HG03457 (cell line): ENCODE measurements at regions not wholly inside any gene's neighbourhood (a gene's known extent, or its start where the extent isn't known, plus 50 kb on each side); places are given as distances from the start of the nearest gene placed in this dataset.
"Not testable (repeated sequence)": the region's sequence is repeated elsewhere in the genome, so short reads cannot be mapped to it uniquely, and the experiment has no call there.

Experiments
- ATAC-seq: cut with Tn5 transposase; IDR thresholded peaks from one replicate; pipeline ENCODE4 v1.9.1; 2021; ENCODE audit warnings: moderate number of reproducible peaks; ENCODE audit not compliant: unreplicated experiment

DNA sequence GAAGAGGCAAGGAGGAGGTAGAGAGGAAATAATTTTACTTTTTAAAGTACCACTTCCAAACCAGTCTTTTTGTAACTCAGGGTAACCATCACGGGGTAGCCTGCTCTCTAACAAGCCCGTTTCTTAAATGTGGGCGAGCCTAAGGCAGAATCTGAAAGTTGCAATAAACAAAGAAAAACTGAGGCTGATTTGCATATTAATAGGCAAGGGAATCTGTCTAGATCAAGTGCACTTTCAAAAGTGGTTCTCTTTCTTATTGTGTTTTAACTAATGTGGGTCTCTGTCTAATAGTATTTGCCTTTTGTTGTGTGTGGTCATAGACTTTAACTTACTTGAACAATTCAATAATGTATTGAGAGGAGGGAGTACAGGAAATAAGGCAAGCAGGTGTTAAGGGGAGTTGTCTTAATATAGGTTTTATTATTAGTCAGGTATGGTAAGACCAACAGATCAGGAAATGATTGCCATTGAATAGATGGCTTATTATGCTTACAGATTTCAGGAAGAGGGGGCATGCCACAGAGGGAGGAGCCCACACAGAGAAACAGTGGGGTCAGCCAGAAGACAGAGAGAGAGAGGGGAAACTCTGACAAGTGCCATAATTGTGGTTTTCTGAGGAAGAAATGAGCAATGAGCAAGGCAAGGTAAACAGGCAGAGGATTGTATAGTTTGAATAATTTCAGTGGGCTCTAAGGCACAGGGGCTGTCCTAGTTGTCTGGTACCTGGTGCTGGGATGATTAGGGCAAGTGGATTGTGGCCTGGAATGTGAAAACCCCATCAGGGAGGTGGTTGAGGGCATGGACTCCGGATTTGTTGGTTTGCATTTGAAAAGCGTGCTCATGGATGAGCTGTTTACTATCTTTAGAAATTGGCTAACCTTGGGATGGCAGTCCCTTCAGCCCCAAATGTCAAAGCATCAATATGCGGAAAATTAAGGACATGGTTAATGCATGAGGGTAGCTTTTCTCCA, 237.2 kb downstream of the TOX3 start:
- no peak for ATAC-seq

DNA sequence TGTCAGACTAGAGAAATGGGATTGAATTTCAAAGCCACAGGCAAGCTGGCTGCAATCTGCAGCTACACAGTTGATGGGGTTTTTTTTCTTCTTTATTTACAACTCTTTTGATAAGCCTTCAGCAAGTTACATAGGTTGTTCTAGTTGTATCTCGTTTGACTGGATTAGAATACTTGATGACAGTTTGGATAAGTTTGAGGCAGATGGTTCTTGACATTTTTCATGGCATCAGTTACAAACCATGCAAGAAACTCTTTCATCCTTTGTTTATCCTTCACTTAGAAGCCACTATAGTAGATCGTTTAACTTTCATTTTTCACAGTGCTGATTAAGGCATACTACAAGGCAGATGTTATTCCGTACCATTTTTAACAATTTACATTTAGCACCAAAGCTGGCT, 238.9 kb downstream of the TOX3 start:
- ATAC-seq: no peak

DNA sequence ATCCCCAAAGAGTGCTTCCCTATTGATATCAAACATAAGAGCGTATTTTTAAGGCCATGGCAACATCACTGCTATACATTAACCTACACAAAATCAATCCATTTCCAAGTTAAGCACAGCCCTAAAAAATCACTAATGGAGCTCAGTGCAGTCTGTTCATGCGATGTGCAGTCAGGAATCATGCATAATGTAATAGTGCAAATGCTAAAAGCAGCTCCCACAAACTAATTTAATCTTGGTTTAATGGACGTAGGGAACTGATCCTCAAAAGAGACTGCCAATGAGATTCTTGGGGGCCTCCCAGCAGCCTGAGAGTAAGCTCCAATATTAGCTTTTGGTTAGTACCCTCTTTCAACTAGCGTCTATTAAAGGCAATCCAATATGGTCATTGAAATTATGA, 245.9 kb downstream of the TOX3 start:
- no peak for ATAC-seq

DNA sequence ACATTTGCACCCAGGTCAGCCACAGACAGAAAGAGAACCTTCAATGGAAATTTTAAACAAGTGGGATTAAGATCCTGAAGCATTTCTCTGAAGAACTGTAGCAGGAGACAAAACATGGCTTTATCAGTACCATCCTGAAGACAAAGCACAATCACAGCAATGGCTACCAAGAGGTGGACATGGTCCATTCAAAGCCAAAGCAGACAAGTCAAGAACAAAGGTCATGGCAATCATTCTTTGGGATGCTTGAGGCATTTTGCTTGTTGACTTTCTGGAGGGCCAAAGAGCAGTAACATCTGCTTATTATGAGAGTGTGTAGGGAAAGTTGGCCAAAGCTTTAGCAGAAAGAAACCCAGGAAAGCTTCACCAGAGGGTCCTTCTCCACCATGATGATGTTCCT, 248.2 kb downstream of the TOX3 start:
- ATAC-seq: no peak

DNA sequence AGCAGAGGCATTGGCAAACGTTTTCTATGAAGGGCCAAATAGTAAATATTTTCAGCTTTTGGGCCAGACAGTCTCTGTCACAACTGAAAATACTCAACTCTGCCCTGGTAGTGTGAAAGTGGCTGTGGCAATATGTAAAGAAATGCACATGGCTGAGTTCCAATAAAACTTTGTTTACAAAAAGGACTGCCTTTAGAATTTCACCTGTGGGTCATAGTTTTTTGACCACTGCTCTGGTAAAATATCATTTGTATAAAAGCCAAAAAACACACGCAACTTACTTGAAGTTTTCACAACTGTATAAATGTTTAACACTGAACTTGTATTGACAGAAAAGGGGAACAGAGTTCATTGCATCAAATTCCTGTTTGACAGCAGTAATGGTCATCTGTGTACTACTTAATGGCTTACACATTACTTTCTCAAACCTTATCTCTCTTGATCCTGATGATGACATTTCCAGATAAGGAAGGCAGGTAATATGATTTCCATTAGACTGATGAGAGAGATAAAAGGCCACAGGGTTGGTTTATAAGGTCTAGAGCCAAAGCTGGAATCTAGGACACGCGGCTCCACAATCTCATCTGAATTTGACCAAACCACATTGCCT, 250.1 kb downstream of the TOX3 start:
- not testable (repeated sequence) for ATAC-seq

DNA sequence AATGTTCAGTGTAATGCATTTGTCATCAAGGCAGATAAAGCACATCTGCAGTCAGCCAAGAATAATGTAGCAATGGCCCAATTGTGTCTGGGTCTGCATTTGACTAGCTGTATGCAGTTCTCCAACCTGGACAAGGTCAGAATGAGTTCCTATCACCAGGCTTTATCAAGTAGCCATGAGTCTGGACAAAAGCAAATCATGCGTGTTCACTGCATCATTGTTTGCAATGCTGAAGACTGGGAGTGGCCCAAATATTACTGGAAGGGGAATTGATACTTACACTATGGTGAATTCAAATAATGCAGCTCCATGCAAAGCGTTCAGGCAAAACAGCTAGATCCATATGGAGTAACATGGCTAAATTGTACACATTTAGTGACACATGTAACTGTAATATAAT, 250.9 kb downstream of the TOX3 start:
- ATAC-seq: no peak

DNA sequence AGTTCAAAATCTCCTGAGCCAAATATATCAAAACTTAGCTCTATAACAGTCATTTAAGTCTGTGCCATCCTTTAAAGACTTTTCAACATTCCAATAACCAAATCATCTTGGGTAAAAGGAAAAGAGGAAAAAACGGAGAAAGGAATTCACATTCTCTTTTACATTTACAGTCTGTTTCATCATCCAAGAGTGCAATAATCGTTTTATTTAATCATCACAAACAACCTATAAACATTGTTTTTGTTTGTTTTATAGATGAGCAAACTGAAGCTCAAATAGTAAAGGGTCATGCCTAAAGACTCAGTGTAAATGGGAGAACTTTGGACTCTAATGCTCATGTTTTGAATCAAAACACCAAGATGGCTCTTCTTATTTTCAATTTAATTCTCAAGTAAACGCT, 252.3 kb downstream of the TOX3 start:
- ATAC-seq: no peak

DNA sequence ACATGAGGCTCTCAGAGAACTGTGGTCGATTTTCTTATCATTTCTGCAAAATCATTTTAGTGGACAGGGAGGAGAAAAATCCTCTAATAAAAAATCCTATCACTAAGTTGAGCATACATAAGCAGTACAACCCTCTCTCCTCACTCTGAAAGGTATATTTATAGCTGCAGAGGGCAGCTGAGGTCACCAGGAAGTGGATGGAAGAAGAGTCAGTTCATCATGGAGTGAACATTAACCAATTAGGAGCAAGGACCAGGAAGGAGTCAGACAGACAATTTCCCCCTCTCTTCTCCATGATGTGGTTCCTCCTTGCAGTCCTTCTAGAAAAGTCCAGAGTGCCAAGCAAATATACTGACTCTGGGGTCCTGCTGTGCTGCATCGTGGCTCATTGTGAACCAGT, 253.7 kb downstream of the TOX3 start:
- no peak for ATAC-seq

DNA sequence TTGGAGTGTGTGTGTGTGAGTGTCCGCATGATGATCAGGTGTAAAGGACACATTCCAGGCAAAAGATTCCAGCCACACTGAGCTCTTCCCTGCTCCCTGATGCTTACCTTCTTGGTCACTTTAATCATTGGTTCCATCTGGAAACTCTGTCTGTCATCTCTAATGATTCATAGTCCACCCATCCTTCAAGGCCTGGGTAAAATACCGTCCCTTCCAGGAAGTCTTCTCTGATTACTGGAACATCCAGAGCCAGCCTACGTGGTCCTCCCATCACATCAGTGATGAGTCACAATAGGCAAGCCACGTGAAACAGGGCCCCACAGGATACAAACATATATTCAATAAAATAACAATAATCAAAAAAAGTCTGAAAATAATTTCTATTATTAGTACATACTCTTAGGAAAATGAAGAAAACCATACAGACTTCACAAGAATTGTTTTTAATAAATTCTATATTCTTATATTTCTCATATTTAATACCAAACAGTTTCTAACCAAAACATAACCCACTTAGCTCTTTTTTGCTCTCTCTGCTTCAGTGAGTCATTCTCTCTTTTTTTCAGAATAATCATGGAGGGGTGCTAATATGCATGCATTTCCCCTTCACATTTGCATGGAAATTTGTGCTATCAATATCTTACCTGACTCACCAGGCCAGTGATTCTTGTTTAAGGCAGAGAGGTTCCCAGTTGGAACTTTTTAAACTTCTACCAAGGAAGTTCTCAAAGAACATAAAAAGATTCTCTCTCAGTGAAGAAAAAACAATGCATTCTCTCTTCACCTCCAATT, 263.2 kb downstream of the TOX3 start:
- ATAC-seq: no peak

DNA sequence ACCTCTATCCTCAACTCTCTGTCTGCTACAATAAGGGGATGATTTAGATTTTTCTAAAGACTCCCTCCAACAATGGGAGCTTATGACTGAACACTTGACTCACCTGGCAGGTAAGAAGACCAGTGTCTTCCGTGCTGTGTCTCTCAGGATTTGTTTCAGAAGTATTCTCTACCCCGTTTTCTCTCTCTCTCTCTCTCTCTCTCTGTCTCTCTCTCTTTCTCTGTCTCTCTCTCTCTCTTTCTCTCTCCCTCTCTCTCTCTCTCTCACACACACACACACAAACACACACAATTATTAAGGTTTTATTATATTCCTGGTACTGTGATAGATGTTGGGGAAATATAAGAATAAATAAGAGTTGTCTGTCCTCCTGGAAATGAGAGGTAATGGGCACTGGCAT, 263.9 kb downstream of the TOX3 start:
- ATAC-seq: no peak

DNA sequence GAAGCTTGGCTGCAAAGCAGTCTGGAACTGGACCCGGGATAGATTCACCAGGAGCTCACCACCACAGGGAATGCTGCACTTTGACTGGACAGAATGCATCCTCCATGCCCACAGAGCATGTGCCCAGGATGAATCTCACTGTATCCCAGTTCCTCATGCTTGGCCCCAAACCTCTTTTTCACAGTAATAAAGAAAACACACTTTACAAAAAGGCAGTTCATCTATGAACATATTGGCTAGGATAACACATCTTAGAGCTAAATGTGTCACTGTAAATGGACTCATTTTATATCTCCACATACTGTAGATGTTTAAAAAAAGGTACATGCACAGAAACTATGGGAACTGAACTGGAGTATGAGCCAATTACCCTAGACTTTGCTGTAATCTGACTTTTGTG, 266.9 kb downstream of the TOX3 start:
- ATAC-seq: no peak

DNA sequence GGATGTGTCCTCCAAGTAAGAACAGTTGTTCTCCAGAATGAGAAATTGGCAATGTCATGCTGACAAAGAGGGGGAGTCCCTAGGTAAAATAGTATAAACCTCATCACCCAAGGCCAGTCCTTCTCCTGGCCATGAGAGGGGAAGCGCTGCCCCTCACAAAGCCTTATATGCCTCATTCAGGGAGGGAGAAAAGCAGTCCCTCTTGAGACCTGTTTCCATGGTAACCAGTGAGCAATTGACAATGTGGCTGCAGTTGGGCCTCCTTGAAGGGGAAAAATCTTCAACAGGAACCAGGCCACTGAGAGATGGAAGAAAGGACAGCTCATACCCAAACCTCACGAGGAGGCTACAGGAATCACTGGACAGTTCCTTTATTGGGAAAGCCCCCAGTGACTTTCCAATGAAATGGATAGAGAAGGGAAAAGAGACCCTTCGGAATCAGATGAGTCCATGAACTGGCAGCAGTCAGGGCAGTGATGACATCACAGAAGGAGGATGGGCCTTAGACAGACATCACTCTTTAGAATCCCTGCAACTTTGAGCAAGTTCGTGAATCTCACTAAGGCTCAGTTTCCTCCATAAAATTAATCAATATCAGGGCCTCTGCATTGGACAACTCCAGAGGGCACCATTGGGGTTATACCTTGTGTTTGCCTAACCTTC, 275.7 kb downstream of the TOX3 start:
- no peak for ATAC-seq

DNA sequence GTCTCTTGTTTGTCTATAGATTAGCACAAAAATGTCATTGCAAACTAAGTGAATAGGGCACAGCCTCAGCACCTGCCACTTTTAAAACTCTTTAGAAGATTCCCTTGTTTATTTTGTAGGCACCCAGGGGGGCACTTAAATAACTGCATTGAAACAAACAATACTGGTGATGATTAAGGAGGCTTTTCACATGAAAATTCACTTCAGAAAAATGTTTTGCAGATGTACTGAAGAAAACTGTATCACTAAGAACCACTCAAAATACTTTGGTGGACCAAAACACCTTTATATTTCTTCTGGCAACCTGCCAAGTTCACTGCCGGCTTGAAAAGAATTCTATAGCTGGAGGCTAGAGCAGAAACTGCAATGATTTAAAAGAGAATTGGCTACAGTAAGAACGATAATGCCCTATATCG, 281.5 kb downstream of the TOX3 start:
- no peak for ATAC-seq

DNA sequence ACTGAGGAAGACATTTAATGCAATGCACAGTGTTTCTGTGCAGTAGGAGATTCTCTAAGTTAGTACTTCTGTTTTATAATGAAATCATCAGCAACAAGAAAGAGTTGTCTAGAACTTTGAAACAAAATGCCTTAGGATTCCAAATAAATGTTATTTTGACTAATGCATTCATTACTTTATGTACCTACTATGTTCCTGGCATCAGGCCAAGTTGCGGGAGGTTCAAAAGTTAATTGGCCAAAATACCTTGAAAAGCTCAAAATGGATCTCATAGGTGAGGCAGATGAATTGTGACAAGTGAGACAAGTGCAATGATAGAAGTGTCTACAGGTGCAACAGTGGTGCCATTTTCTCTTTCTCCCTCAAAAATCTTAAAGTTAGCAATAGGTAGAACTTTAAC, 289.4 kb downstream of the TOX3 start:
- no peak for ATAC-seq

DNA sequence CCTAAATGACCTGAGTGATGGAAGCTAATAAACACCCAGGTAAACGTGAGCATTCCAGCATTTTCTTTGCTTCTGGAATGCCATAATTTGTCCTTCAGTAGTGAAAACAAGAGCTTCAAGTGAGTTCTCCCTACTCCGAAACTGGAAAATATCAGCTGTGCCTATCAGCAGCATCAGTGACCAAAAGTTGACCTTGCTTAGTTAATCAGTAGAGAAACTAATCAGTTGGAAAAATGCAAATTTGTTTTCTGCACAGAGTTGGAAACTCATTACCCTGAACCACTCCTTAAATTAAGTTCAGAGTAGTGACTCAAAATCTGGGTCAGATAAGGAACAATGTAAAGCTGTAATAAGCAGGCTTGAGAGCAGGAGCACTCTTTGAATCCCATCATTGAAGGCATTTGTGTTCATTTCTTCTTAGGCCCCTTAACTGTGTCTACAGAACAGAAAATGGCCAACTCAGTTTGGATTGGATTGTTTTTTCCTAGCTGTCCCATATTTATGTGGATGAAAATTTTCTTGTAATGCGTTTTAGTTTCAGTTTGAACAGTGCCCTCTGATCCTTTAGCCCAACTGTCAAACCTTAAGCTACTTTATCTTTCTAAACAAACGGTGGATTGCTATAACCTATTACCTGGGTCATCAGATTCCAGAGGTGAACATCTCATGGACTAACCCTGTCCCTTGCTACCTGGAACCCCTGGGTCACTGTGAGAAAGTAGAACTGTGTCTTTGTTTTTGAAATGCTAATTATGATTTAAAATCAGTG, 290.4 kb downstream of the TOX3 start:
- ATAC-seq: no peak

DNA sequence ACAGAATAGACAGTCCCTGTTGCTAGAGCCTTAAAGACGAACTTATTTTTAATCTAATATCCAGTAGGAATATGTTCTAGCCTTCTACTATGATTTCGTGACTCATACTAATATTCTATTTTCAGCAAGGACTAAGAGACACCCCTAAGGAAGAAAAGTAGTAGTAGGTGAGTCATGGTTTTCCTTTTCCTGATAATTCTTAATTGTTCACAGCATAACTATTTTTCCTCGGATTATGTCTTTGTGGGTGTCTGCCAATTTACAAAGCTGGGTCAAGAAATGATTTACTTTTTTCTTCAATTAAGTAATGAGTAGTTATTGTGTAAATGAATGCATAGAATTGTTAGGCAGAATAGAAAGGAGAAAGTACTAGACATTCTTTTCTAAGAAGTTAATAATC, 292.2 kb downstream of the TOX3 start:
- no peak for ATAC-seq

DNA sequence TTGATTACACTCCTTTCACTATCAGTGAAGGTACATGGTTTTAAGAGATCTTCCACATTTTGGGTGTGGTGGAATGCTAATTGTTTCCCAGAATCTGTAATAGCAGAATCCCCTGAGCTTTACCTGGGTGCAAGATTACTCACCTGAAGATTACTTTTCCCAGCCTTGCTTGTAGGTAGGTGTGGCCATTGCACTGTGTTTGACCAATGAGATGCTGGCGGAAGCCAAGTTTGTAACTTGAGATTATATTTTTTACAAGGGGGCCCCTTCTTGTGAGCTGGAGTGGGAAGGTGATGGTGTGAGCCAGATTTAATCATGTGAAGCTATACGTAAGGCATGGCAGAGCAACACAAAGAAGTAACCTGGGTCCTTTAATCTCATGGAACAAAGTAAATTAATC, 294.3 kb downstream of the TOX3 start:
- no peak for ATAC-seq

DNA sequence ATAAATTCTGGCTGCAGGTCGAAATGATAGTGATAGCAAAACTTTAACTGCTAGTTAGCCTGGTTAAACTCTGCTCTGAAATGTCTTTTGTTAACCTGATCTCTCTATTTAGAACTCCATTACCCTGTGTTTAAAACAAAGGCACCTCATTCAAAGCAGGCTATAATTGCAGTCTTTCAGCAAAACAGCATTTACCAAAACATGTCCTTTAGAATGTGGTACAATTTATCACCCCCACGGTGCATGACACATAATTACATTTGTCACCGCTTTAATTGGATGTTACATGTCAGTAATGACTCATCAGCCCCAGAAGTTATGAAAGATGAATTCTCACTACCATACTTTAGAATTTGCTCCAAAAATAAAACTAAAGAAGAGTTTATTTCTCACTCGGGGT, 295.4 kb downstream of the TOX3 start:
- ATAC-seq: no peak

DNA sequence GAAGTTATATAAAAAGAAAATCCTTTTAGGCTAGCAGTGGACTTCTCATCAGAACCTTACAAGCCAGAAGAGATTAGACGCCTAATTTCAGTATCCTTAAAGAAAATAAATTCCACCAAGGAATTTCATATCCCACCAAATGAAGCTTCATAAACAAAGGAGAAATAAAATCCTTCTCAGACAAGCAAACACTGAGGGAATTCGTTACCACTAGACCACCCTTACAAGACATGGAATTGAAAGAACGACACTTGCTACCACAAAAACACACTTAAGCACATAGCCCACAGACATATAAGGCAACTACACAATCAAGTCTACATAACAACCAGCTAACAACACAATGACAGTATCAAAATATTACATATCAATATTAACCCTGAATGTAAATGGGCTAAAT, 299.2 kb downstream of the TOX3 start:
- no peak for ATAC-seq

DNA sequence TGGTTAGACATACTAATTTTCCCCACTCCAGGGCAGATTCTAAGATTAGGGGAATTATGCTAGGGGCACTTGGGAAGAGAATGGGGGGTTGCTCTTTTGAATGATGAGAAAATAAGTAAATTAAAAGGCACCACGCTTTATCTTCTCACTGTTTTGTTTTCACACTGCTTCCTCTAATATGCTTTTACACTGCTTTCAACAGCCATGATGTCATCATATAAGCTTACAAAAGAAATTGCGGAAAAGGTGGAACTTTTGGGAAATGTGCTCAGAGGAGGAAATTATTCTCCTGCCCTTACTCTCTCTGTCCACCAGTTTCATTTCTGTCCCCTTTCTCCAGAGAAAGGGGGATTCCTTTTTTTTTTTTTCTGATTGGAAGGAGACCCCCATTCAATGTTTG, 308.2 kb downstream of the TOX3 start:
- ATAC-seq: no peak
